Activated naive CD4-positive, alpha-beta T cell treated with anti-CD3 and anti-CD28 coated beads, Interleukin-2, amount 50 U/mL, for 24 hours (primary cell): ENCODE measurements at regions not wholly inside any gene's neighbourhood (a gene's known extent, or its start where the extent isn't known, plus 50 kb on each side); places are given as distances from the start of the nearest gene placed in this dataset.

ENCODE experiments used
- H3K27ac Mint-ChIP-seq: one replicate; pipeline ENCODE4 v1.8.0; 2021; ENCODE audit warnings: mild to moderate bottlenecking, mixed read lengths
- H3K27me3 Mint-ChIP-seq: one replicate; pipeline ENCODE4 v1.8.0; 2021; ENCODE audit warnings: mixed read lengths
- H3K36me3 Mint-ChIP-seq: one replicate; pipeline ENCODE4 v1.8.0; 2021; ENCODE audit warnings: mixed read lengths
- H3K4me1 Mint-ChIP-seq: one replicate; pipeline ENCODE4 v1.8.0; 2021; ENCODE audit warnings: mixed read lengths
- H3K4me3 Mint-ChIP-seq: one replicate; pipeline ENCODE4 v1.8.0; 2021; ENCODE audit warnings: mild to moderate bottlenecking, mixed read lengths
- H3K9me3 Mint-ChIP-seq: one replicate; pipeline ENCODE4 v1.8.0; 2021; ENCODE audit warnings: mixed read lengths

DNA sequence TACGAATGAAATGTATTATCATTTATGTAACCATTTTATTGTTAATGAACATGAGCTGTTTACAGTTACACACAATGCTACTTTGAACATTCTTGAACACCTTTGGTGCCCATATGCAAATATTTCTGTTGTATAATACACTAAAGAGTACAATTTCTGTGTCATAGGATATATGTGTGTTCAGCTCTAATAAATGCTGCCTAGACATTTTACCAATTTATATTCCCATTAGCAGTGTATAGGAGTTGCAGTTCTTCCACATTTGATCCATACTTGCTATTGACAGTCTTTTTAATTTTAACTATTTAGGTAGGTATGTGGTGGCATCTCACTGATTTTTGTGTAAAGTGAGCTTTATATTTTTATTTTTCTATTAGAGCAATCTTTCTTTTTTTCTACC lies 331.8 kb downstream of the ZIC1 start:
- Mint-ChIP-seq H3K27me3 (no peaks in the 10 kb centered on the region), H3K4me1 (no peaks in the 10 kb centered on the region), H3K27ac (no peak overlapping the region), H3K36me3 (no peaks in the 10 kb centered on the region), H3K4me3 (no peak overlapping the region), H3K9me3 (peaks cover 4% of the 10 kb centered on the region)

DNA sequence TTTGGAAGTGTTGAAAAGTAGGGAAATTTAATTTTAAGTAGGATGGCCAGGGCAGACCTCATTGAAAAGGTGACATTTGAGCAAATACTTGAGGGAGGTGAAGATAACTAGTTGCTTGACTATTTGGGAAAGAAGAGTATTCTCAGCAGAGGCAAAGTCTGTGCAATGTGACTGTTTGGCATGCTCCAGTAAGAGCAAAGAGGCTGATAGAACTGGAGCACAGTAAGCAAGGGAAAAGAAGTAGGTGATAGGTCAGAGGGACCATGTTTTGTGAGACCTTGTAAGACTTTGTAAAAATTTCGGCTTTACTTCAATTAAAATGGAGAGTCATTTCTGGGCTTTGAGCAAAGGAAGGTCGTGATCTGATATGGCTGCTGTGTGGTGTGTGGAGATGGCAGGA lies 335.8 kb downstream of the ZIC1 start:
- Mint-ChIP-seq H3K27ac (no peak overlapping the region), H3K27me3 (no peaks in the 10 kb centered on the region), H3K4me3 (no peak overlapping the region), H3K36me3 (no peaks in the 10 kb centered on the region), H3K4me1 (no peaks in the 10 kb centered on the region), H3K9me3 (peaks cover 12% of the 10 kb centered on the region)

- Mint-ChIP-seq H3K4me1 (no peaks in the 10 kb centered on the region), H3K9me3 (no peaks in the 10 kb centered on the region), H3K4me3 (no peak overlapping the region), H3K27me3 (no peaks in the 10 kb centered on the region), H3K27ac (no peak overlapping the region), H3K36me3 (no peaks in the 10 kb centered on the region)
Measured at GRCh38 chr3:147755310-147755709, 346.1 kb downstream of the ZIC1 start.

DNA sequence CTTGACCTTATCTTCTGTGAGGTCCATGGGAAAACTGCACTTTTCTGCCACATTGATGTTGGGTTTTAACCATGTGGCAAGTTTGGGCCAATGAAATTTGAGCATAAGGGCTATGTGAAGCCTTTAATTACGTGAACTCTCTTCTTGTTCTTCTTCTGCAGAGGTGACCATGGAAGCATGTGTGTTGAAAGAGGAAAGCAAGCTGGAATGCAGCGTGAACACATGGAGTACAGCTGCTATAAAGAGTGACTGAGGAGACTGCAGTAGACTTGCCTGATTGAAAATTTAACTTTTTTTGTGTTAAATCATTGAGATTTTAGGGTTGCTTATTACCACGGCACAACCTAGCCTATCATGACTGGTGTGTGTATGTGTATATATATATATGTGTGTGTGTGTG lies 347.3 kb downstream of the ZIC1 start:
- Mint-ChIP-seq H3K4me3 (no peak overlapping the region), H3K27me3 (no peaks in the 10 kb centered on the region), H3K27ac (no peak overlapping the region), H3K9me3 (no peaks in the 10 kb centered on the region), H3K36me3 (no peaks in the 10 kb centered on the region), H3K4me1 (no peaks in the 10 kb centered on the region)

DNA sequence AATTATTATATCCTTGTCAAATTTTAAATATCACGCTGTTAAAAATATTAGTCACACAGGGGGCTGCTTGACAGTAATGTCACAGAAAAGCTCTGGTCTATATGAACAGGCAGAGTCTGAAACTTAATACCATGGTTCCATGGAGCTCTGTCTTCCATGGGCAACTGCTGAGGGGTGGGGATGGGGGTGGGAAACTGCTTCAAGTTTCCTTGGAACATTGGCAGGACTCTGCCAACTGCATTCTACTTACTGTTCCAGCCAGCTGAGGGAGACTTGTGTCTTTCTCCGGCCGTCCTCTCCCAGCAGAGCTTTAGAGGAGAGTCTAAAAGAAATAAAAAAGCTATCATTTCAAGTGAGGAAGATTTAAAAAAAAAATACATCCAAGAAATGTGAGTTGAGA lies 348.7 kb downstream of the ZIC1 start:
- no peaks in the 10 kb centered on the region for H3K27me3 Mint-ChIP-seq
- no peak overlapping the region for H3K27ac Mint-ChIP-seq
- H3K4me1 Mint-ChIP-seq = no peaks in the 10 kb centered on the region
- H3K36me3 Mint-ChIP-seq = no peaks in the 10 kb centered on the region
- no peaks in the 10 kb centered on the region for H3K9me3 Mint-ChIP-seq
- H3K4me3 Mint-ChIP-seq = no peak overlapping the region

DNA sequence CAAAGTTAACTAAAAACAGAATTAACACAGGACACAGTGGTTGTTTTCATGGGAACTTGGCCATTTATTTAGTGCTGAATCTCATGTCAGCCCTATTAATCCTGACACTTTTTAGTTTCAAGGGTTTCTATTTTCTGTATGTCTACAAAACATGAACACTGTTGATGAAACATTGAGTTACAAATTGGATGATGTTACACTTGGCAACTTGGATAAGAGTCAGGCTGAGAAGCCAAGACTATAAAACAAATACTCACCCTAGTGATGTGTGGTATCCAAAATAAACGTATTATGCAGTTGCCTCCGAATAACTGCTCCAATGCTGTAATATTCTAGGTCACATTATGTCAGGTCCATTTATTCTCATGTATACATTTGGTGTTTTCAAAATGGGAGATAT lies 349.6 kb downstream of the ZIC1 start:
- H3K27ac Mint-ChIP-seq = no peak overlapping the region
- H3K4me1 Mint-ChIP-seq = no peaks in the 10 kb centered on the region
- H3K9me3 Mint-ChIP-seq = no peaks in the 10 kb centered on the region
- no peaks in the 10 kb centered on the region for H3K27me3 Mint-ChIP-seq
- no peaks in the 10 kb centered on the region for H3K36me3 Mint-ChIP-seq
- H3K4me3 Mint-ChIP-seq = no peak overlapping the region

- Mint-ChIP-seq H3K36me3 (no peaks in the 10 kb centered on the region), H3K27ac (peak overlapping the region; percentile 24), H3K27me3 (no peaks in the 10 kb centered on the region), H3K4me1 (no peaks in the 10 kb centered on the region), H3K4me3 (no peak overlapping the region), H3K9me3 (no peaks in the 10 kb centered on the region)
Measured at GRCh38 chr3:147760085-147760484, 350.9 kb downstream of the ZIC1 start.

DNA sequence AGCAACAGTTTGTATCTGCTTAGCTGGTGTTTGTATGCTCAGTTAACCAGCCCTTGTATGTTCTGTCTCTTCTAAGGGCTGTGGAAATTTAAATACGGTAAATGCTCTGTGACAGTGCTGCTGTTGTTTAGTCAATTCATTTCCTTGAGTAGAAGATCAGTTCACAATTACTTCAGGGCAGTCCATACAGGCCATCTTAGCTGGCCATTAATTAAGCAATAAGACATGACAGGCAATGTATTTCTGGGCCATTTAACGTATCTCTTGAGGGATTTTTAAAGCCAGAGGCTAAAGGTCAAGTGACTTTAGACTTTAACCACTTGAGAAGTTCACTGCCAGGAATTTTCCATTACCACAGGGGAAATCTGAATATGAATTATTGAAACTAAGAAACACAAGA lies 351.8 kb downstream of the ZIC1 start:
- Mint-ChIP-seq H3K4me1 (no peaks in the 10 kb centered on the region), H3K4me3 (no peak overlapping the region), H3K36me3 (no peaks in the 10 kb centered on the region), H3K27ac (no peak overlapping the region), H3K27me3 (no peaks in the 10 kb centered on the region), H3K9me3 (no peaks in the 10 kb centered on the region)

- Mint-ChIP-seq H3K9me3 (no peaks in the 10 kb centered on the region), H3K36me3 (no peaks in the 10 kb centered on the region), H3K27ac (no peak overlapping the region), H3K27me3 (no peaks in the 10 kb centered on the region), H3K4me3 (no peak overlapping the region), H3K4me1 (no peaks in the 10 kb centered on the region)
Measured at GRCh38 chr3:147773116-147773630, 364.0 kb downstream of the ZIC1 start.

- H3K27me3 Mint-ChIP-seq = no peaks in the 10 kb centered on the region
- H3K27ac Mint-ChIP-seq = no peak overlapping the region
- no peaks in the 10 kb centered on the region for H3K4me1 Mint-ChIP-seq
- no peaks in the 10 kb centered on the region for H3K9me3 Mint-ChIP-seq
- H3K4me3 Mint-ChIP-seq = no peak overlapping the region
- H3K36me3 Mint-ChIP-seq = no peaks in the 10 kb centered on the region
Measured at GRCh38 chr3:147775411-147775810, 366.2 kb downstream of the ZIC1 start.

GRCh38 chr3:147775816-147776530 lies 366.8 kb downstream of the ZIC1 start:
- no peak overlapping the region for H3K27ac Mint-ChIP-seq
- H3K4me3 Mint-ChIP-seq = no peak overlapping the region
- H3K9me3 Mint-ChIP-seq = no peaks in the 10 kb centered on the region
- H3K4me1 Mint-ChIP-seq = no peaks in the 10 kb centered on the region
- H3K27me3 Mint-ChIP-seq = no peaks in the 10 kb centered on the region
- no peaks in the 10 kb centered on the region for H3K36me3 Mint-ChIP-seq

- H3K9me3 Mint-ChIP-seq = peaks cover 6% of the 10 kb centered on the region
- H3K27me3 Mint-ChIP-seq = no peaks in the 10 kb centered on the region
- no peaks in the 10 kb centered on the region for H3K36me3 Mint-ChIP-seq
- no peak overlapping the region for H3K4me3 Mint-ChIP-seq
- no peak overlapping the region for H3K27ac Mint-ChIP-seq
- no peaks in the 10 kb centered on the region for H3K4me1 Mint-ChIP-seq
Measured at GRCh38 chr3:147793841-147794240, 384.7 kb downstream of the ZIC1 start.

DNA sequence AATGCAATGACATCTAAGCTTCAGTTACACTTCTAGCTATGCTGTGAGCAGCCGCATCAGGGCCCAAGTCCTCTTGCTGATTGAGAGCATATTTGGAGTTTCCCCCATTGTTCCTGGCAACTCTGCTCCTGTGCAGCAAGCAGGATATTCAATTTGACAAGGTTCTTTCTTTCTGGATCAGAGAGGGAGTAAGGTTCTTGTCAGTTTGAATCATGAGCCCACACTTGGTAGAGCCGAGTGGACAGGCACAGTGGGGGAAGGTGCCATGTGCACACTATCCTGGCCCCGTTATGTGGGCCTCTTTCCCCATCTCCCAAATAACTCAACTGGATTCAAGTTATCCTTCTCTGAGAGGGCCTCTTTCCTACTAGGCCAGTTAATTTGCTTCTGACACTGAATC lies 385.4 kb downstream of the ZIC1 start:
- no peak overlapping the region for H3K4me3 Mint-ChIP-seq

GRCh38 chr3:147795418-147795817 lies 386.3 kb downstream of the ZIC1 start:
- no peaks in the 10 kb centered on the region for H3K36me3 Mint-ChIP-seq
- no peaks in the 10 kb centered on the region for H3K4me1 Mint-ChIP-seq
- H3K9me3 Mint-ChIP-seq = peaks cover 6% of the 10 kb centered on the region
- H3K27ac Mint-ChIP-seq = no peak overlapping the region
- no peak overlapping the region for H3K4me3 Mint-ChIP-seq
- H3K27me3 Mint-ChIP-seq = no peaks in the 10 kb centered on the region

More for the DNA sequence above, 385.4 kb downstream of the ZIC1 start:
- no peaks in the 10 kb centered on the region for H3K27me3 Mint-ChIP-seq
- no peaks in the 10 kb centered on the region for H3K36me3 Mint-ChIP-seq
- H3K27ac Mint-ChIP-seq = no peak overlapping the region
- peaks cover 6% of the 10 kb centered on the region for H3K9me3 Mint-ChIP-seq
- no peaks in the 10 kb centered on the region for H3K4me1 Mint-ChIP-seq

DNA sequence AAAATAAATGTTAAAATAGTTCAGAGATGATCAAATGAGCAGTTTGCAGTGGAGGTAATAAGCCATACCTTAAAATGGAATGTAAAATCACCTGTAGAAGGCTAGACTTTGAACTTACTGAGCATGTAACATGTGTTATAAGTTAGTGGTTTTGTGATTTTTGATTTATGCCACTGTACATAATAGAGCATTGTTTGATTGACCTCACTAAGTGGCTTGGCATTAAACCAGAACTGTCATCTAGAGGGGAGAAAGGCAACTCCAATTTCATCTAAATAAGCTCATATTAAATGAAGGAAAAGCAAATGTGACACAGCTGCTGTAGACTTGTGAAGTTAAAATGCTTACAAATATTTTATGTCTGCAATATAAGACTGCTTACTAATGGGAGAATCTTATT lies 387.9 kb downstream of the ZIC1 start:
- H3K27ac Mint-ChIP-seq = no peak overlapping the region
- no peak overlapping the region for H3K4me3 Mint-ChIP-seq
- no peaks in the 10 kb centered on the region for H3K4me1 Mint-ChIP-seq
- peaks cover 4% of the 10 kb centered on the region for H3K9me3 Mint-ChIP-seq
- H3K27me3 Mint-ChIP-seq = no peaks in the 10 kb centered on the region
- H3K36me3 Mint-ChIP-seq = no peaks in the 10 kb centered on the region

GRCh38 chr3:147799601-147800000 lies 390.4 kb downstream of the ZIC1 start:
- no peaks in the 10 kb centered on the region for H3K9me3 Mint-ChIP-seq
- no peaks in the 10 kb centered on the region for H3K27me3 Mint-ChIP-seq
- no peak overlapping the region for H3K27ac Mint-ChIP-seq
- H3K4me1 Mint-ChIP-seq = no peaks in the 10 kb centered on the region
- H3K36me3 Mint-ChIP-seq = no peaks in the 10 kb centered on the region
- no peak overlapping the region for H3K4me3 Mint-ChIP-seq

DNA sequence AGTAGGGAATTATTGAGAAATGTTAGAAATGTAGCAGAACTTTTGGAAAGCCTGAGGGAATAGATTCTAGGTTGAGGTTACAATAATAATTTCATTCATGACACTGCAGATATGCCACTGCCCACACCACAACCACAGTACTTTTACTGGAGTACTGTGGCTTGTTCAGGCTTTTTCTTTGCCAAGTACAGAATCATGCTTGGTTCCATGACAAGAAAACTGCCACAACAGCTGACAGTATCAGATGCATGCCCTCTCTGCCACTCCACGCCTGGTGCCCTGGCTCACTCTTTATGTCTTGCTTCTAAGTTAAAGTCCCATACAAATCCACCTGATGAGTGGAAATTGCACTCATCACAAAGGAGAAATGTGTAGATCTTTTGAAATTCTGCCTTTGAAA lies 398.6 kb downstream of the ZIC1 start:
- Mint-ChIP-seq H3K9me3 (no peaks in the 10 kb centered on the region), H3K4me1 (no peaks in the 10 kb centered on the region), H3K27ac (no peak overlapping the region), H3K36me3 (no peaks in the 10 kb centered on the region), H3K27me3 (no peaks in the 10 kb centered on the region), H3K4me3 (no peak overlapping the region)
